Type B pancreatic cell (in vitro differentiated cells): ENCODE measurements at regions not wholly inside any gene's neighbourhood (a gene's known extent, or its start where the extent isn't known, plus 50 kb on each side); places are given as distances from the start of the nearest gene placed in this dataset.
"Not testable (repeated sequence)": the region's sequence is repeated elsewhere in the genome, so short reads cannot be mapped to it uniquely, and the experiment has no call there.

Experiments
- DNase-seq: peaks from one replicate; pipeline ENCODE4 v3.0.0; 2021; ENCODE audit warnings: mixed read lengths; ENCODE audit not compliant: unreplicated experiment; ENCODE audit errors: extremely low spot score
- H3K27ac Mint-ChIP-seq: 2 replicates; pipeline ENCODE4 v1.8.0; 2021; ENCODE audit warnings: mild to moderate bottlenecking, mixed read lengths
- H3K27me3 Mint-ChIP-seq: 2 replicates; pipeline ENCODE4 v1.8.0; 2021; ENCODE audit warnings: mixed read lengths
- H3K36me3 Mint-ChIP-seq: 2 replicates; pipeline ENCODE4 v1.8.0; 2021; ENCODE audit warnings: mixed read lengths
- H3K4me1 Mint-ChIP-seq: one replicate; pipeline ENCODE4 v1.8.0; 2021; ENCODE audit warnings: mixed read lengths; ENCODE audit not compliant: unreplicated experiment
- H3K4me3 Mint-ChIP-seq: 2 replicates; pipeline ENCODE4 v1.8.0; 2021; ENCODE audit warnings: mild to moderate bottlenecking, mixed read lengths
- H3K9me3 Mint-ChIP-seq: 2 replicates; pipeline ENCODE4 v1.8.0; 2021; ENCODE audit warnings: mixed read lengths
- CTCF ChIP-seq: fragments of 200-600 bp; sonication (generic); conservative IDR thresholded peaks from 2 replicates; pipeline ENCODE4 v1.5.0; 2021; ENCODE audit warnings: antibody characterized with exemption, mild to moderate bottlenecking

GRCh38 chr11:23317816-23318215, 457.5 kb upstream of the CCDC179 start:
- Mint-ChIP-seq H3K4me1 (peaks cover 4% of the 10 kb centered on the region), H3K36me3 (no peaks in the 10 kb centered on the region), H3K27ac (no peak overlapping the region), H3K9me3 (peaks cover 5% of the 10 kb centered on the region), H3K4me3 (no peak overlapping the region), H3K27me3 (no peaks in the 10 kb centered on the region)
- no peak for DNase-seq
- TF ChIP-seq CTCF = no peak

- H3K27me3 Mint-ChIP-seq = no peaks in the 10 kb centered on the region
Measured at GRCh38 chr11:23318670-23319069, 458.4 kb upstream of the CCDC179 start.

GRCh38 chr11:23320131-23320530, 459.9 kb upstream of the CCDC179 start:
- no peak for DNase-seq
- Mint-ChIP-seq H3K27me3 (no peaks in the 10 kb centered on the region), H3K4me1 (no peaks in the 10 kb centered on the region), H3K4me3 (no peak overlapping the region), H3K9me3 (peaks cover 6% of the 10 kb centered on the region), H3K27ac (no peak overlapping the region), H3K36me3 (no peaks in the 10 kb centered on the region)
- TF ChIP-seq CTCF = no peak

More at GRCh38 chr11:23318670-23319069, 458.4 kb upstream of the CCDC179 start:
- no peak for TF ChIP-seq CTCF
- DNase-seq = no peak
- no peaks in the 10 kb centered on the region for H3K4me1 Mint-ChIP-seq
- no peak overlapping the region for H3K4me3 Mint-ChIP-seq
- H3K27ac Mint-ChIP-seq = no peak overlapping the region
- H3K9me3 Mint-ChIP-seq = peaks cover 5% of the 10 kb centered on the region
- no peaks in the 10 kb centered on the region for H3K36me3 Mint-ChIP-seq

- H3K9me3 Mint-ChIP-seq, H3K36me3 Mint-ChIP-seq: not testable (repeated sequence)
Measured at GRCh38 chr11:23335586-23335985, 475.3 kb upstream of the CCDC179 start.

GRCh38 chr11:23336961-23337360, 476.7 kb upstream of the CCDC179 start:
- Mint-ChIP-seq H3K27ac (no peak overlapping the region), H3K4me3 (no peak overlapping the region), H3K36me3 (no peaks in the 10 kb centered on the region), H3K9me3 (no peaks in the 10 kb centered on the region), H3K27me3 (no peaks in the 10 kb centered on the region), H3K4me1 (no peaks in the 10 kb centered on the region)
- TF ChIP-seq CTCF = no peak
- DNase-seq = no peak

More at GRCh38 chr11:23335586-23335985, 475.3 kb upstream of the CCDC179 start:
- not testable (repeated sequence) for H3K27me3 Mint-ChIP-seq, H3K27ac Mint-ChIP-seq, H3K4me1 Mint-ChIP-seq, DNase-seq, H3K4me3 Mint-ChIP-seq

GRCh38 chr11:23353611-23354010, 493.3 kb upstream of the CCDC179 start:
- Mint-ChIP-seq H3K27ac (no peak overlapping the region), H3K27me3 (no peaks in the 10 kb centered on the region), H3K9me3 (no peaks in the 10 kb centered on the region), H3K4me1 (no peaks in the 10 kb centered on the region), H3K36me3 (no peaks in the 10 kb centered on the region), H3K4me3 (no peak overlapping the region)
- no peak for TF ChIP-seq CTCF
- no peak for DNase-seq
